B cell (primary cell): ENCODE measurements at regions not wholly inside any gene's neighbourhood (a gene's known extent, or its start where the extent isn't known, plus 50 kb on each side); places are given as distances from the start of the nearest gene placed in this dataset.

ENCODE experiments used
- CTCF ChIP-seq: fragments of 200-600 bp; IDR thresholded peaks from one replicate; pipeline ENCODE4 v1.8.0; 2022; ENCODE audit warnings: antibody characterized with exemption, mild to moderate bottlenecking
- EZH2 ChIP-seq: IDR thresholded peaks from 2 replicates; pipeline ENCODE4 v1.6.1; 2012; ENCODE audit warnings: borderline replicate concordance, low read depth, mild to moderate bottlenecking, moderate library complexity, low read length; ENCODE audit not compliant: insufficient read depth, poor library complexity, severe bottlenecking

DNA sequence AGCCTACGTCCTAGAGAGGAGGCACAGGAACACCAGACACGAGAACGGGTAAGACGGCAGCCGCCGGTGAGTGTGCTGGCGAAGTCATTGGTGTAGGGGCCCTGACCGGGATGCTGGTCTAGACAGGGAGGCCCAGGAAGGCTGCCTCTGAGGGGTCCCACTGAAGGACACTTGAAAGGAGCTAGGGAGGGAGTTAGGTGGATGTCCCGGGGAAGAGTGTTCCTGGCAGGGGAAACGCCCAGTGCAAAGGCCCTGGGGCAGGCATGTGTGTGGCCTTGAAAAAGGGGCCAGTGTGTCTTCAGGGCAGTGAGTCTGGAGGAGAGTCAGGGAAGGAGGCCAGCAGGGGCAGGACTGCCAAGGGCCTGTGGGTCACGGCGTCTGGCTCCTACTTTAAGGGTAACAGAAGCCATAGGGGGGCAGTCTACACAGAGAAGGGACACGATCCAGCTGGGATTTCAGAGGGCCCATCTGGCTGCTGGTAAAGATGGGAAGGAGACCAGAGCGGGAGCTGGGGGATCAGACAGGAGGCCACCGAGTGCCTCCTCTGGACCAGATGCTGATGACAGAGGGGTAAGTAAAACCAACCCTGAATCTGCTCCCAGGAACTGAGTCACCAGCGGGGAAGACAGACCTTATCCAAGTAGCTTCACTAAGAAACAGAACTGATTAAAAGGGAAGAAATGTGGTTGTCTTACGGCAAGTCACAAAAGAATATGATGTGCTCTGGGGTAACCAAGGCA lies 115.9 kb downstream of the LITAF start:
- TF ChIP-seq CTCF (no peak), EZH2 (no peak)
